ENCODE measurements at regions not wholly inside any gene's neighbourhood (a gene's known extent, or its start where the extent isn't known, plus 50 kb on each side); places are given as distances from the start of the nearest gene placed in this dataset.

DNA sequence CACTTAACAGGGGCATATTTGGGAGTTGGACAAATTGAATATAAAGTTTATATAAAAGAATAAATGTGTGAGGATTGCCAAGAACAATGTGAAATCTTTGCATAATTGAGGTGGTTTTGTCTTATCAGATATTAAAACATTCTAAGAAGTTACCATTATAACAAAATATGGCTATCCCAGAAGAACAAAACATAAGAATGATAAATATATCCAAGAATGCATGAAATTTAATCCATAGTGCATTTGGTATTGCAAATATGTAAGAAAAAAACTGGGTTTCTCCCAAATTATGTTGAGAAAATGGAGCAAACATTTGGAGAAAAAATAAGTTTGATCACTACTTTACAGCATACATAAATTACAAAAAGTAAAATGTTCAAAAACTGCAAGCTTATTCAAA, 562.4 kb downstream of the RNF144A start:
- H3K4me3 ChIP-seq (ENCODE audit: low read length, poor library complexity, severe bottlenecking): no peak overlapping the region
- H3K9me2 ChIP-seq (replicated peaks; ENCODE audit: low read depth, low read length): no peaks in the 10 kb centered on the region
- H3K79me2 ChIP-seq (ENCODE audit: insufficient read depth, low read length): no peaks in the 10 kb centered on the region
- H3K4me2 ChIP-seq (ENCODE audit: low read depth, low read length, poor library complexity, severe bottlenecking): no peak overlapping the region
- H3K36me3 ChIP-seq (ENCODE audit: insufficient read depth, low read length): no peaks in the 10 kb centered on the region
- no peaks in the 10 kb centered on the region for H4K20me1 ChIP-seq (ENCODE audit: insufficient read depth, low read length, poor library complexity, severe bottlenecking)
- no peak overlapping the region for H3K9ac ChIP-seq (ENCODE audit: low read depth, low read length, poor library complexity, severe bottlenecking)
- TF ChIP-seq CTCF (conservative IDR thresholded peaks at IDR 0.05; ENCODE audit: low read length) (no peak), EZH2phosphoT487 (IDR thresholded peaks at IDR 0.05; ENCODE audit: borderline replicate concordance) (no peak)
- H3F3A ChIP-seq (ENCODE audit: low read depth): no peaks in the 10 kb centered on the region
- no peaks in the 10 kb centered on the region for H3K27me3 ChIP-seq (ENCODE audit: insufficient read depth, low read length, poor library complexity, severe bottlenecking)
- no peaks in the 10 kb centered on the region for H3K9me3 ChIP-seq (ENCODE audit: insufficient read depth, low read depth, low read length)
- H3K4me1 ChIP-seq (ENCODE audit: insufficient read depth, low read length, poor library complexity, severe bottlenecking): no peaks in the 10 kb centered on the region
- H2AFZ ChIP-seq (ENCODE audit: low read length): no peak overlapping the region

DNA sequence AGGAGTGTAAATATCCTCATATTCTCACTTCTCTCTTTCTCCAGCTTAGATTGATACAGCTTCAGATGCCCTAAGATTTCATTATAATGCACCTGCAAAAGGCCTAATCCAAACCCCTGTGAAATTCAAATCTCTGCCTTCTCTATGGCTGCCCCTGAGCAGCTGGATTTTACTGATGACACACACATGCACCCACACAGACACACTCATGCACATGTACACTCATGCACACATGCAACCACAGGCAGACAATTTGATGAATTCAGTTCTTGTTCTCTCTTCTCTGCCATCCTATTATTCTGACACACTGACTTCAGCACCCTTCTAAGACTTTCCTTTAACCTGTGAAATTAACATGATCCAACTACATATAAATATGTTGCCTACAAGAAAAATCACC, 563.2 kb downstream of the RNF144A start:
- Histone ChIP-seq H3K79me2 (ENCODE audit: insufficient read depth, low read length) (no peaks in the 10 kb centered on the region), H3K4me1 (ENCODE audit: insufficient read depth, low read length, poor library complexity, severe bottlenecking) (no peaks in the 10 kb centered on the region), H3K27me3 (ENCODE audit: insufficient read depth, low read length, poor library complexity, severe bottlenecking) (no peaks in the 10 kb centered on the region), H3K36me3 (ENCODE audit: insufficient read depth, low read length) (no peaks in the 10 kb centered on the region), H3K9me3 (ENCODE audit: insufficient read depth, low read depth, low read length) (no peaks in the 10 kb centered on the region), H3K4me2 (ENCODE audit: low read depth, low read length, poor library complexity, severe bottlenecking) (no peak overlapping the region), H3F3A (ENCODE audit: low read depth) (no peaks in the 10 kb centered on the region), H3K9me2 (replicated peaks; ENCODE audit: low read depth, low read length) (no peaks in the 10 kb centered on the region), H4K20me1 (ENCODE audit: insufficient read depth, low read length, poor library complexity, severe bottlenecking) (no peaks in the 10 kb centered on the region), H3K4me3 (ENCODE audit: low read length, poor library complexity, severe bottlenecking) (no peak overlapping the region), H3K9ac (ENCODE audit: low read depth, low read length, poor library complexity, severe bottlenecking) (no peak overlapping the region), H2AFZ (ENCODE audit: low read length) (no peak overlapping the region)
- TF ChIP-seq EZH2phosphoT487 (IDR thresholded peaks at IDR 0.05; ENCODE audit: borderline replicate concordance) (no peak), CTCF (conservative IDR thresholded peaks at IDR 0.05; ENCODE audit: low read length) (no peak)

DNA sequence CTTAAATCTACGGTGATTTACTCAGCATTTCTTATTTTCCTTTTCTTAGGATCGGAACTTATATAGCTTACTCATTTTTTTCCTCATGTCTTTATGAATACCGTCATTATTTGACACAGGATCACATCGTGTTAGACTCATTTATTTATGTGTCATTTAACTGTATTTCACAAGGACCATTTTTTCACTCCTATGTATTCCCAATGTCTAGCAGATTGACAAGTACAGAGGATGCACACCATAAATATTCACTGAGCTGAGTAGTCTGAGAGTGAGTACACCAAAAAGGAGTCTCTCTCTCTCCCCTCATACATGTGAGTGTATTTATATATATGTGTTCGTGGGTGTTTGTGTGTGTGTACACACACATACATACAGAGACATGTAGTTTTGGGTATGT, 573.5 kb downstream of the RNF144A start:
- Histone ChIP-seq H3K9me2 (replicated peaks; ENCODE audit: low read depth, low read length) (no peaks in the 10 kb centered on the region), H3K36me3 (ENCODE audit: insufficient read depth, low read length) (no peaks in the 10 kb centered on the region), H3K4me2 (ENCODE audit: low read depth, low read length, poor library complexity, severe bottlenecking) (no peak overlapping the region), H3K79me2 (ENCODE audit: insufficient read depth, low read length) (no peaks in the 10 kb centered on the region), H3K27me3 (ENCODE audit: insufficient read depth, low read length, poor library complexity, severe bottlenecking) (no peaks in the 10 kb centered on the region), H4K20me1 (ENCODE audit: insufficient read depth, low read length, poor library complexity, severe bottlenecking) (no peaks in the 10 kb centered on the region), H3K9me3 (ENCODE audit: insufficient read depth, low read depth, low read length) (no peaks in the 10 kb centered on the region), H2AFZ (ENCODE audit: low read length) (no peak overlapping the region), H3K4me1 (ENCODE audit: insufficient read depth, low read length, poor library complexity, severe bottlenecking) (no peaks in the 10 kb centered on the region), H3K9ac (ENCODE audit: low read depth, low read length, poor library complexity, severe bottlenecking) (no peak overlapping the region), H3K4me3 (ENCODE audit: low read length, poor library complexity, severe bottlenecking) (no peak overlapping the region), H3F3A (ENCODE audit: low read depth) (no peaks in the 10 kb centered on the region)
- TF ChIP-seq CTCF (conservative IDR thresholded peaks at IDR 0.05; ENCODE audit: low read length) (no peak), EZH2phosphoT487 (IDR thresholded peaks at IDR 0.05; ENCODE audit: borderline replicate concordance) (no peak)

Data from Loucy (cell line).